Endothelial cell of umbilical vein (primary cell): ENCODE measurements at regions not wholly inside any gene's neighbourhood (a gene's known extent, or its start where the extent isn't known, plus 50 kb on each side); places are given as distances from the start of the nearest gene placed in this dataset.

ENCODE experiments used
- BruUV-seq: library from RNA; stranded (reverse); fragments of 400-500 nt; replicated peaks from 2 replicates; lab custom pipeline; 2021; lab: Mats Ljungman, UMichigan
- CTCF ChIA-PET: fragments of 300-600, 350-600 bp; sonication (Branson Sonifier 250); formaldehyde crosslinking; loops from one replicate; lab custom pipeline; 2021; ENCODE audit warnings: antibody characterized with exemption, inconsistent platforms; lab: Charles Lee
- POLR2A ChIA-PET: fragments of 300-600, 350-600 bp; sonication (Branson Sonifier 250); formaldehyde crosslinking; loops from one replicate; lab custom pipeline; 2021; ENCODE audit warnings: antibody characterized with exemption, inconsistent platforms; lab: Charles Lee
- DNase-seq: peaks from one replicate; pipeline ENCODE4 v3.0.0-alpha.2; 2011; ENCODE audit warnings: low read depth, low spot score
- FAIRE-seq: peaks from 2 replicates; lab custom pipeline; 2011; peaks lifted over from hg19 to GRCh38; lab: Jason Lieb, UNC
- H2AFZ ChIP-seq: 2 replicates; pipeline ENCODE4 v1.6.0; 2012; ENCODE audit warnings: low read depth, low read length, control low read depth, inconsistent platforms
- H3K27ac ChIP-seq: 2 replicates; pipeline ENCODE4 v1.5.1; 2011; ENCODE audit warnings: low read depth, mild to moderate bottlenecking, control low read depth, low read length, moderate library complexity; ENCODE audit not compliant: insufficient read depth
- H3K27me3 ChIP-seq, 2 experiments: 2 replicates each; pipeline versions ENCODE4 v1.6.0 to v1.6.1; 2011; ENCODE audit warnings: low read length in 2 of 2, mixed read lengths in 1 of 2; ENCODE audit not compliant: control insufficient read depth in 2 of 2, insufficient read depth in 2 of 2
- H3K36me3 ChIP-seq, 2 experiments: 2 replicates in 1 of 2; 3 replicates in 1 of 2; pipeline ENCODE4 v1.5.1; 2011; ENCODE audit warnings: low read length in 2 of 2, mild to moderate bottlenecking in 1 of 2, moderate library complexity in 1 of 2; ENCODE audit not compliant: control insufficient read depth in 2 of 2, insufficient read depth in 2 of 2; ENCODE audit errors: extremely low read depth in 1 of 2
- H3K4me1 ChIP-seq: 3 replicates; pipeline ENCODE4 v1.5.1; 2011; ENCODE audit warnings: mild to moderate bottlenecking, low read length; ENCODE audit not compliant: control insufficient read depth, insufficient read depth; ENCODE audit errors: extremely low read depth
- H3K4me2 ChIP-seq: 2 replicates; pipeline ENCODE4 v1.6.1; 2011; ENCODE audit warnings: low read length, control low read depth, mixed read lengths; ENCODE audit not compliant: insufficient read depth
- H3K4me3 ChIP-seq, 3 experiments: fragments of 200-600 bp in 1 of 3; sonication (generic), shearing (Covaris generic) in 1 of 3; replicated peaks in 1 of 3; 2 replicates each; pipeline ENCODE4 v1.5.1; 2011 to 2016; ENCODE audit warnings: control low read depth in 3 of 3, low read length in 3 of 3, mild to moderate bottlenecking in 2 of 3, inconsistent platforms in 1 of 3, low read depth in 1 of 3, moderate library complexity in 1 of 3; ENCODE audit not compliant: insufficient read depth in 1 of 3
- H3K79me2 ChIP-seq: 2 replicates; pipeline ENCODE4 v1.6.0; 2012; ENCODE audit warnings: low read length, inconsistent platforms; ENCODE audit not compliant: control insufficient read depth, insufficient read depth
- H3K9ac ChIP-seq: replicated peaks from 2 replicates; pipeline ENCODE3; 2011; ENCODE audit warnings: low read length, control low read depth; ENCODE audit not compliant: insufficient read depth; ENCODE audit errors: extremely low read depth
- H3K9me1 ChIP-seq: replicated peaks from 3 replicates; pipeline ENCODE4 v1.6.0; 2011; ENCODE audit warnings: mild to moderate bottlenecking, low read length; ENCODE audit not compliant: control insufficient read depth, insufficient read depth; ENCODE audit errors: extremely low read depth
- H3K9me3 ChIP-seq: replicated peaks from 2 replicates; pipeline ENCODE4 v1.5.1; 2012; ENCODE audit warnings: low read length, inconsistent platforms; ENCODE audit not compliant: control insufficient read depth, insufficient read depth
- H4K20me1 ChIP-seq: replicated peaks from 2 replicates; pipeline ENCODE3; 2011; ENCODE audit warnings: mild to moderate bottlenecking, low read length; ENCODE audit not compliant: control insufficient read depth, insufficient read depth; ENCODE audit errors: extremely low read depth
- CTCF ChIP-seq, 2 donors: IDR thresholded peaks; 1 replicate in 1 of 2; 2 replicates in 1 of 2; pipeline ENCODE4 v1.5.1; 2011; ENCODE audit warnings: low read length in 2 of 2, mild to moderate bottlenecking in 2 of 2, moderate library complexity in 2 of 2, control low read depth in 1 of 2, inconsistent platforms in 1 of 2, low read depth in 1 of 2; ENCODE audit not compliant: insufficient read depth in 1 of 2; ENCODE audit errors: extremely low read depth in 1 of 2
- EZH2 ChIP-seq: IDR thresholded peaks from 2 replicates; pipeline ENCODE4 v1.6.1; 2012; ENCODE audit warnings: borderline replicate concordance, low read depth, mild to moderate bottlenecking, moderate library complexity, low read length, inconsistent platforms; ENCODE audit not compliant: severe bottlenecking
- FOS ChIP-seq: IDR thresholded peaks from 2 replicates; pipeline ENCODE4 v1.6.1; 2011; ENCODE audit warnings: mild to moderate bottlenecking, low read length, moderate library complexity, borderline replicate concordance; ENCODE audit not compliant: insufficient read depth
- GATA2 ChIP-seq: IDR thresholded peaks from 2 replicates; pipeline ENCODE4 v1.7.0; 2011; ENCODE audit warnings: low read depth, mild to moderate bottlenecking, moderate library complexity, mixed read lengths, low read length; ENCODE audit not compliant: insufficient read length, insufficient read depth
- JUN ChIP-seq: IDR thresholded peaks from 2 replicates; pipeline ENCODE4 v1.6.1; 2011; ENCODE audit warnings: borderline replicate concordance, low read depth; ENCODE audit not compliant: insufficient read length, insufficient read depth
- MAX ChIP-seq: IDR thresholded peaks from 2 replicates; pipeline ENCODE4 v1.6.1; 2011; ENCODE audit not compliant: insufficient read depth, insufficient read length
- MYC ChIP-seq: IDR thresholded peaks from one replicate; pipeline ENCODE4 v1.6.1; 2011; ENCODE audit warnings: mild to moderate bottlenecking, low read depth, low read length
- POLR2A ChIP-seq: IDR thresholded peaks from 2 replicates; pipeline ENCODE4 v1.6.1; 2012; ENCODE audit warnings: low read depth, mild to moderate bottlenecking, control low read depth, low read length
- POLR2AphosphoS5 ChIP-seq: IDR thresholded peaks from 2 replicates; pipeline ENCODE4 v1.6.1; 2012; ENCODE audit warnings: low read depth, mild to moderate bottlenecking, control low read depth, low read length, moderate library complexity; ENCODE audit not compliant: insufficient read depth
- dilution Hi-C: fragments of 300-500 bp; cut with MboI; formaldehyde crosslinking; loops from one replicate; pipeline ENCODE4 v1.15.0; 2019; ENCODE audit warnings: low sequenced_read_pairs; ENCODE audit not compliant: extremely low pct_ligation_motif_present
- intact Hi-C: fragments of 100-400 bp; cut with micrococcal nuclease; formaldehyde crosslinking; loops from one replicate; pipeline ENCODE4 v1.10.0; 2022

- Histone ChIP-seq H3K4me1 (no peaks in the 10 kb centered on the region), H3K27me3 (peaks cover 0 to 9% of the 10 kb centered on the region in 2 experiments), H3K9me1 (no peaks in the 10 kb centered on the region), H4K20me1 (no peaks in the 10 kb centered on the region), H3K36me3 (no peaks in the 10 kb centered on the region), H3K9me3 (no peaks in the 10 kb centered on the region), H3K79me2 (no peaks in the 10 kb centered on the region), H2AFZ (no peak overlapping the region), H3K9ac (no peak overlapping the region), H3K4me3 (no peak overlapping the region), H3K27ac (no peak overlapping the region), H3K4me2 (no peak overlapping the region)
- intact Hi-C loops (no loop called here), dilution Hi-C loops (no loop called here)
- CTCF ChIA-PET = interaction anchor here (1.7 kb wide), 1 partner anchor 121 kb away, joined by 3 read pairs; no protein-coding TSS in a partner anchor
- POLR2A ChIA-PET = no interaction called here
- DNase-seq = peak; percentile 10
- TF ChIP-seq POLR2AphosphoS5 (no peak), POLR2A (no peak), MYC (no peak), CTCF (IDR thresholded peaks at IDR 0.05; ENCODE audit: extremely low read depth in 1 of 2, insufficient read depth in 1 of 2, low read depth in 1 of 2, low read length in 2 of 2) (no peak), GATA2 (no peak), EZH2 (no peak), FOS (no peak), JUN (no peak), MAX (no peak)
- BruUV-seq = no TSS peak
- FAIRE-seq = no peak
Observed at GRCh38 chr2:41990245-41990644, 57.6 kb upstream of the PKDCC start.
